ENCODE measurements at regions not wholly inside any gene's neighbourhood (a gene's known extent, or its start where the extent isn't known, plus 50 kb on each side); places are given as distances from the start of the nearest gene placed in this dataset.

- no peak for DNase-seq
These were observed 142.0 kb downstream of the PTPN20 start for GRCh38 chr10:47053081-47053798.

- no peak for DNase-seq
These were observed 143.7 kb downstream of the PTPN20 start for GRCh38 chr10:47054974-47055373.

- no peak for DNase-seq
These were observed 144.4 kb downstream of the PTPN20 start for GRCh38 chr10:47055386-47056246.

GRCh38 chr10:47056247-47056510 is 145.0 kb downstream of the PTPN20 start:
- DNase-seq = no peak

- DNase-seq = no peak
These were observed 146.2 kb downstream of the PTPN20 start for GRCh38 chr10:47057471-47057870.

GRCh38 chr10:47058032-47058702 is 146.9 kb downstream of the PTPN20 start:
- DNase-seq = no peak

- no peak for DNase-seq
These were observed 147.7 kb downstream of the PTPN20 start for GRCh38 chr10:47058961-47059391.

GRCh38 chr10:47059606-47060311 is 148.5 kb downstream of the PTPN20 start:
- no peak for DNase-seq

- no peak for DNase-seq
These were observed 149.1 kb downstream of the PTPN20 start for GRCh38 chr10:47060356-47060755.

GRCh38 chr10:47060993-47061500 is 149.8 kb downstream of the PTPN20 start:
- no peak for DNase-seq

GRCh38 chr10:47061776-47062175 is 150.5 kb downstream of the PTPN20 start:
- no peak for DNase-seq

- DNase-seq = no peak
These were observed 151.4 kb downstream of the PTPN20 start for GRCh38 chr10:47062441-47063200.

- DNase-seq = no peak
These were observed 152.6 kb downstream of the PTPN20 start for GRCh38 chr10:47063858-47064257.

GRCh38 chr10:47065903-47066302 is 154.7 kb downstream of the PTPN20 start:
- DNase-seq = no peak

GRCh38 chr10:47067949-47068940 is 157.0 kb downstream of the PTPN20 start:
- DNase-seq = no peak

- DNase-seq = no peak
These were observed 159.3 kb downstream of the PTPN20 start for GRCh38 chr10:47070541-47070940.

GRCh38 chr10:47071891-47072290 is 160.7 kb downstream of the PTPN20 start:
- DNase-seq = no peak

- no peak for DNase-seq
These were observed 162.7 kb downstream of the PTPN20 start for GRCh38 chr10:47073967-47074366.

GRCh38 chr10:47076949-47077361 is 165.7 kb downstream of the PTPN20 start:
- DNase-seq = no peak

GRCh38 chr10:47077386-47077785 is 166.2 kb downstream of the PTPN20 start:
- DNase-seq = no peak

- DNase-seq = no peak
These were observed 166.7 kb downstream of the PTPN20 start for GRCh38 chr10:47077941-47078340.
